ENCODE measurements at regions not wholly inside any gene's neighbourhood (a gene's known extent, or its start where the extent isn't known, plus 50 kb on each side); places are given as distances from the start of the nearest gene placed in this dataset.

DNA sequence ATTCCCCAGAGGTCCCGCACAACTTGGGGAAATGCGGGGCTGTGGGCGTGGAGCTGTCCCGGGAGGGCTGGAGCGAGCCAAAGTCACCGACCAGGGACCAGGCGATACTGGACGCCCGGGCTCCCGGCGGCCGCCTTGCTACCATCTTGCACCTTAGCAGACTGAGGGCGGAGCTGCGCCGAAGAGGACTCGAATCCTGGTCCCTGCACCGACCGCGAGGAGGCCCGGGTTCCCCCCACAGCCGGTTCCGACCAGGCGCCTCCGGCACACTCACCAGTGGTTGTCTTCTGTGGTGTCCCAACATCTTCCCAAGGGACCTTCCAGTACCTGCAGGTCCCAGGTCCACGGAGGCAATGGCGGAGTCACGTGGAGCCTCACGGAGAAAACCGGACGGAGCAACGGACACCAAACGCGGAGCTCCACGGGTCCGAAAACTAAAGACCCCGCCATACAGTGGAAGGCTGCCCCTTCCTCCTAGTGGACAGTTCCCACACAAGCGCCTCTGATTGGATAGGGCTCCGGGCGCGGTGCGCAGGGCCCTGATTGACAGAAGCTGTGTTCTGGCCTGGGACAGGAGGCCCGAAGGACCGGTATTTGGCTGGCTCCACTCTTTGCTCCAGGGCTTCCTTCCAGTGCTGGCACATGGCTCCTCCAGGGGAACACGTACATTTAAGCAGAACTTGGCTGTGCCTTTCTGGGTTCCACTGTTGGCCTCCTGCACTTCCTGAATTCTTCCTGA lies 124.6 kb upstream of the ZNF479 start:
- no peak for DNase-seq

- DNase-seq = no peak
Observed at GRCh38 chr7:57274535-57275283, 142.5 kb upstream of the ZNF479 start.

DNA sequence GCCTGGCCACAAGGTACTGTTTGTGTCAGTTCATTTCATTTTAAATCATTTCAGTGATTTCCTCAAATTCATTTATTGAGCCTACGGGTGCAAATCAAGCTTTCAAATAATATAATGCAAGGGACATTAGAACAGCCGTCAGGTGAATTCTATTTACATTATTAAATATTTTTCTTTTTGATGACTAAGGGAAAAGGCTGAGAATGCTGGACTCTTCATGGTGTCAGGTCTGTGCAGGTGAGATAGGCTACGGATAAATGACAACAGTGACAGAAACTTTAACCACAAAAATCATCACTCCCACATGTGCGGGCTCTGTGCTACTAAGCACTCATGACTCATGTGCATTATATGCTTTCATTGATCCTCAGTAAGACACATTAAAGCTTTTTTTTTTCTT lies 149.2 kb upstream of the ZNF716 start:
- DNase-seq = no peak

GRCh38 chr7:57305192-57305748 lies 144.7 kb upstream of the ZNF716 start:
- DNase-seq = no peak

GRCh38 chr7:57308631-57309408 lies 141.2 kb upstream of the ZNF716 start:
- DNase-seq = no peak

- no peak for DNase-seq
Observed at GRCh38 chr7:57327081-57327480, 122.9 kb upstream of the ZNF716 start.

GRCh38 chr7:57328457-57328856 lies 121.5 kb upstream of the ZNF716 start:
- DNase-seq = no peak

GRCh38 chr7:57328963-57329362 lies 121.0 kb upstream of the ZNF716 start:
- DNase-seq = no peak

DNA sequence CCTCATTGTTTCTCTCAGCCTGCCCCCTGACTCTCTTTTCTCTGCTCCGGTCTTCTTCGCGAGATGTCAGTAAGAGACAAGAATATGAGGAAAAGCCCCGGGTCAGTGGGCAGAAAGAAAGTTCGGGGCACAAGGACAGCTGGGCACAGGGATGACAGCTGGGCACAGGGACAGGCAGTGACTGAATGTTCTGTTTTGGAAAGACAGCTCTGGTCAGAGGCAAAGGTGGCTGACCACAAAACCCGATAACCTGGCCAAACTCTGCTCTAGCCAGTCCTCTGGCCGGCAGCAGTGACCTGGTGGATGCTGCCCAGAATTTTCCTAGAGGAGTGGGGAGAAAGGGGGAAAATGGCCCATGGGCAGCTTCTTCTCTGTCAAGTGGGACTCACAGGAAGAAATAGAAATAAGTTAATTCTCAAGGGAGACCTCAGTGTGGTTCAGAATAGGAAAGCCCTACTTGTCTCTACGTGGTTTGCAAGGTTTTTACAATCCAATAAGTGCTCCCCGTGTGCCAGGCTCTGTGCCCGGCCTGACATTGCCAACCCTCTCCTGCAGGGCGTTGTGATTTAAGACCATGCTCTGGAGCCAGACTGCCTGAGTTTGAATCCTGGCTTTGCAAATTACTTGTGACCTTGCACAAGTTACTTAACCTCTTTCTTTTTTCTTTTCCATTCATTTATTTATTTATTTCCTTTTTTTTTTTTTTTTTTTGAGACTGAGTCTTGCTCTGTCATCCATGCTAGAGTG lies 110.6 kb upstream of the ZNF716 start:
- no peak for DNase-seq

GRCh38 chr7:57342954-57343353 lies 107.0 kb upstream of the ZNF716 start:
- no peak for DNase-seq

DNA sequence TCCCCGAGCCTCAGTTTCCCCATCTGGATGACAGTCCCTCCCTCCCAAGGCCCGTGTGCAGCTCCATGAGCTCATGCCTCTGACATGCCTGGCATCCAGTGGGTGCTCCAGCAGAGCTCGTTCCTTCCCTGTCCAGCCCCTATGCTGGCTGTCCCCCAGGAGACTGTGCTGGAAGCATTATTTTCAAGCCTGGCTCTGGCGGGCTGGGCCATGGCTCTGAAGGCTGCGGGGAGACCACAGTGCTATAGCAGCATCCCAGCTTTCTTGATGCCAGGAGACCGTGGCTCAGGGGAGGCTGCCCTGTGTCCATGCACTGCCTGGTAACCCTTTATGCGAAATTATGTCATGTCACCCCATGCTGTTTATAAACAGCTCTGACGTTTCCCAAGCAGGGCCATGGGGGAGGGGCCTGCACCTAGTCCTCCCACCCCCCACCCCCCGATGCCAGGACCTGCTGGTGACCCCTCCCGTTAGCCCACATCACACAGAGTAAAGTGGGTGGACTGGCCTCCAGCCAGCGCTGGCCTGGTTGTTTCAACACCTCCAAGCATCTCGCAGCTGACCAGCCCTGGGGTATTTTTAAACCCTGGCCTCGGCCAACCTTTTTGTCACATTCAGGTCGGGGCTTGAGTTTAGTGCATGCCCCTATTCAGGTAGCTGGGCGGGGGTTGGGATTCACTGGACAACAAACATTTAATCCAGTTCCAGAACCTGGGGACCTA lies 105.9 kb upstream of the ZNF716 start:
- DNase-seq = no peak

GRCh38 chr7:57344957-57345356 lies 105.0 kb upstream of the ZNF716 start:
- DNase-seq = no peak

GRCh38 chr7:57348646-57349269 lies 101.2 kb upstream of the ZNF716 start:
- DNase-seq = no peak

GRCh38 chr7:57354195-57354594 lies 95.8 kb upstream of the ZNF716 start:
- DNase-seq = no peak

DNA sequence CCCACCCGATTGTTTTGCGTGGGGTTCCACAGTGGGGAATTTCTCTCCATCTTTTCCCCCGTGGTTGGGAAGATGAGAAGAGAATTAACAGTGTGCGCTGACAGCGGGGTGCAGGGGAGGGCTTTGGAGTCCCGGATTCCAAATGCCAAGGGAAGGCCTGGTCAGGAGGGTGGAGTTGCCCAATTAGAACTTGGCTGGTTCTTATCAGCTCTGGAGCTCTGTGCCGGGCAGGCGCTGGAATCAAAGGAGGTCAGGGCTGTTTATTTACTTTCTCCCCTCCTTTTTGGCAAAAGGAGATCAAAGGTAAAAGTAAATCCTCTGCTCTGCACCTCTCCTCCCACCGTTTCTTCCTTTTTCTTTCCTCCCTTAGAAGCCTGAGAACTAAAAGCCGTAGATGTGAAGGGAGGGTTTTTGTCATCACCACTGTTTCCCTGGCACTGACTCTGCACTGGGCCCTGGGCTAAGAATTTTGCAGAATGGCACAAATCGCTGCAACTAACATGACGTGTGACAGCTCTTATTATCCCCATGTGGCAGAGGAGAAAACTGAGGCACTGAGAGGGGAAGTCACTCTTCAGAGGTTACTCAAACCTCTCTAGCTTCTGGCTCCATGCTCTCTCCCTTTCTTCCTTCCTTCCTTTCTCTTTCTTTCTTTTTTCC lies 95.2 kb upstream of the ZNF716 start:
- no peak for DNase-seq

- no peak for DNase-seq
Observed at GRCh38 chr7:57361406-57361805, 88.6 kb upstream of the ZNF716 start.

DNA sequence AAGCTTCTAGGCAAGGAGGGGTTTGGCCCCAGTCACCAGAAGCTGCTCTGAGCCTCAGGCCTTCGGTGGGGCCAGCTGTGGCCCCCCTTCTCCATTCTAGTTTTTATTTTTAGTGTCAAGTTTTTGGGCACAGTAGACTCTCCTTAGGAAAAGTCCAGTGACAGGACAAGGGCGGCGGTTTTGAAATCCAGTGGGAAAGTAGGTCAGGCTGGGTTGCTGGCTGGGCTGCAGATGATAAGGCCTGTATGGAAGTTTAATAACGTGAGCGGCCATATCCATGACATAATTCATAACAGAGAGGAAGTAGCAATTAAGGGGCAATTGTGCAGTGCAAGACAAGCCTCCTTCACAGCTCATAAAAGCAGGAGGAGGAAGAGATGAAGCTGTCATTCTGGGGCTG lies 87.1 kb upstream of the ZNF716 start:
- DNase-seq = no peak

GRCh38 chr7:57363321-57363720 lies 86.7 kb upstream of the ZNF716 start:
- DNase-seq = no peak

DNA sequence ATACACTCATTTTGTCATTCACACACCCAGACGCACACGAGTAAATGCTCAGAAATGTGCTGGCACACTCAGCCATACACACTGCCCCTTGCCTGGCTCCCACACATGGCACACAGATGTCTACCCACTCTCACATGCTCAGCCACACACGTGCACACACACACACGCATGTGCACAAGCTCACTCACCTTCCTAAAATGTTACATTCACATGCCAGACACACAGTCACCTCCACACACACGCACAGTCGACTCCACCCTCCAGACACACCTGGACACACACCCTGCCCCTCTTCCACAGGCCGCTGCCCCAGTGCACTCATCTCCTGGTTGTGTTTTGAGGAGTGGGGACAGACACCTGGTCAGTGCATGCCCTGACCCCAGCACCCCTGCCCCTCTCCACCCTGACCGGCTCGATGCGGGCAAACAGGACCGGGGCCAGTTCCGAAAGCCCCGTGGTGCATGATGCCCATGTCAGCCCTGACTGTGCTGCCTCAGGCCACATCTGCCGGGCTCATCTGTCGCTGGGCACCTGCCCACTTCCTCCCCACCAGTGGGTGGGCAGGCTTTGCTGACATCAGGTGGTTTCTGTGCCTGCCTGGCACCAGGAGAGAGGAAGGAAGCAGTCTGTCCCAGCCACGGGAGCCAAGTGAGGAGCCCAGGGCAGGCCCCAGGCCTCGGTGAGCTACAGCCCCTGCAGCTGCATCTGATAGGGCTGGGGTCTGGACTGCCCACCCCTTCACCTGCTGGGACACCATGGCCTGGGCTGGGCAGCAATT lies 84.9 kb upstream of the ZNF716 start:
- no peak for DNase-seq

DNA sequence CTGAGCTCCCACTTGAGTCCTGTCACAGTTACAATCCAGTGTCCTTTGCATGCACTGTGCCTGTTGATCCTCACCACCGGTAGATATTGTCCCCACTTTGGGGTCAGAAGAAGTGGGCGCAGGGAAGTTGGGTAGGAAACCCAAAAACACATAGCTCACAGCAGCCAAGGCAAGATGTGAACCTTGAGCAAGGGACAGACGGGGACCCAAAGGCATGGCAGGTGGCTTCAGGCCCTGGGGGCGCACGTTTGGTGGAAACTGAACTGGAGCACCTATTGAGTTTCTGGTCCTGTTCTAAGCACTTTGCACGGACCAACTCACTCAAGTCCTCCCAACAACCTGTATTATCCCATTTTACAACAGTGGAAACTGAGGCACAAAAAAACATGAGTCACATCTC lies 82.8 kb upstream of the ZNF716 start:
- DNase-seq = no peak

Data from eye (tissue), 1 donor.